ENCODE measurements at regions not wholly inside any gene's neighbourhood (a gene's known extent, or its start where the extent isn't known, plus 50 kb on each side); places are given as distances from the start of the nearest gene placed in this dataset.

GRCh38 chr15:70523192-70523591 is 240.2 kb downstream of the UACA start:
- no peak for TF ChIP-seq CTCF (IDR thresholded peaks at IDR 0.05)
- TF ChIP-seq POLR2A (IDR thresholded peaks at IDR 0.05), result no peak
